ENCODE measurements at regions not wholly inside any gene's neighbourhood (a gene's known extent, or its start where the extent isn't known, plus 50 kb on each side); places are given as distances from the start of the nearest gene placed in this dataset.

DNA sequence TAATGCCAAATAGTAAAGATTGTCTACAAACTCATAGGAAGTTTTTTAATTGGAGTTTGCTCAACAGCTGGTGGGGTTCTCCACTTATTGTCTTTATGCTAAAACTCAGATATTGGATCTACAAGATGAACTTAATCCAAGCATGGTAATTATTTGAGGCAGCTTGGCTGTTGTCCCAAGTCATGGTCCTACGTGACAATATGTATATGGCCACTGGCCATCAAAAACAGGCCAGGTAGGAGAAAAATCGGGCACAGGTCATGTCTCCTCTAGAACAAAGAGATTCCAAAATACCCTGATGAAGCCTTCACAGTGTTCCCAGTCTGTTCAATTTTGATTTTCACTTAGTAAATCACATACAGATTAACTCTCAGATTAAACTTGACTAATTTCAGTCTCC lies 606.4 kb downstream of the TNS3 start:
- DNase-seq = no peak

DNA sequence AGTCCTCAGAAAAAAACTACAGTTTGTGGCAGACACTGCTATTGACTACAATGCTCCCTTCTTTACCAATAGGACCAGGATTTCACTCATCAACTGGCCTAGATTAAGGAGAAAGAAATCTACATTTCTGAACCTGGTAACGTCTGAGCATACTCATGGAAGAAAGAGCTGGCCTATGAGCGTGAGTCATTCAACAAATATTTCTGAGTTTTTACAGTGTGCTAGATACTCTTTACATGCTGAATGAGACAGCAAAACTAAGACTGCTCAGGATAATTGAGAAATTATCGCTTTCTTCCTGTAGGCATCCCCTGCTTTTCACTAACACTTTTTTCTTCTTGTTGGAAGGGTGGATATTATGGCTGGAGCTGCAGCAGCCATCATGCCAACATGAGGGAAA lies 609.7 kb downstream of the TNS3 start:
- DNase-seq = no peak

DNA sequence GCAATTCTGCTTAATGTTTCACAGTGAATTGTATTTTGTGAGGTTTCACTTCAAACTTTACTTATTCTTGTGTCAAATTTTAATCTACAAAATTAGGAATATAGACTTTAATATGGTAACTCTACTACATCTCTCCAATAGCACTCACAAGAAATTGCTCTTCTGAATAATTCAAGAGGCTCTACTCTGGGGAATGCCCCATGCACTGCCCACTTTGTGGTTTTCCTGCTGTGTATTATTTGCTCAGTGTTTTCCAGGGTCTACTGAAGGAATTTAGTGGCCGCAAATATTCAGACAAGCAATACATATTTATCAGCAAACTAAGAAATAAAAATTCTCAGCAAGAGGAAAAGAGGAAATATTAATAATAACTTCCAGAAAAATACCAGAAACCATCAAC lies 611.4 kb downstream of the TNS3 start:
- no peak for DNase-seq

DNA sequence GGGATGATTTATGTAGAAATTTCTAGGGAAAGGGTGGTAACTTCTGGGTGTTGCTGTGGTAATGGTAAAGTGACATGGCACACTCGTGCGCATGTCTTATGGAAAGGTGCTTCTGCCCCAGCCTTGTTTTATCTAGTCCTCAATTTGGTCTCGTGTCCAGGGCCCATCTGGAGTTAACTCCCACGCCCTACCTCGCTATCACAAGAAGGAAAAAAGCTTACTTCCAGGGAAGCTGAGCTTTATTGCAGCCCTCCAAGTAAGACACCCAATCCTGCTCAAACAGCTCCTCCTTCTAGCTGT lies 611.8 kb downstream of the TNS3 start:
- DNase-seq = no peak

DNA sequence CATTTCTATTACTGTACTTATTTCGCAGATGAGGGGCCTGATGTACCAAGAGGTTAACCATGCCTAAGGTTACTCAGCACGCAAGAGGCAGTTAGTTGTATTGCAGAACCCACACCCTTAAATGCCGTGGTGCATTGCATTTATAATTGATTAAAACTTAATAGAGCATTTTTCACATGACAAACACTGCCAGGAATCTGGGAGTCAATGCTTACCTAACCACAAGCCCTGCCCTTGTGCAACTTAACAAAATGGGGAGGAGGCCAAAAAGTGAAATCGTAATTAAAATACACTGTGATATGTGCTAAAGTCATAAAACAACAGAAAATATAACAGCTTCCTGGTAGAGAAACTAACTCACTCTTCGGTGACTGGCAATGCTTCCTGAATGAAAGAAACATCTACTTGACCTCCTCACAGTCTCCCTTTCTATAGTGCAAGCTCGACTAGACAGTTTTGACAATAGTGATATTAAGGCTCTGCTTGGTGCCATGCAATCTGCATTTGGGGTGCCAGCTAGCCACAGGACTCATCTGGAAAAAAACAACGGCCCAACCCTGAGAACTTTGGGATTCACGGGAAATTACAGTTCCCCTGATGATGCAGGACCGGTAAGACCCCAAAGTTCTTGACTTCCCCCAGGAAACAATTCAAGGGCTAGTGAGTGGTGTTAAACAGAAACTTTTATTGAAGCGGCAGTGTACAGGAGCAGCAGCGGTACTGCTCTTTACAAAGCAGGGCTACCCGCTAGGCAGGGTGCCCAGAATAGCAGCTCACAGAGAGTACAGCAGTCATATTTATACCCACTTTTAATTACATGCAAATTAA lies 612.4 kb downstream of the TNS3 start:
- no peak for DNase-seq

DNA sequence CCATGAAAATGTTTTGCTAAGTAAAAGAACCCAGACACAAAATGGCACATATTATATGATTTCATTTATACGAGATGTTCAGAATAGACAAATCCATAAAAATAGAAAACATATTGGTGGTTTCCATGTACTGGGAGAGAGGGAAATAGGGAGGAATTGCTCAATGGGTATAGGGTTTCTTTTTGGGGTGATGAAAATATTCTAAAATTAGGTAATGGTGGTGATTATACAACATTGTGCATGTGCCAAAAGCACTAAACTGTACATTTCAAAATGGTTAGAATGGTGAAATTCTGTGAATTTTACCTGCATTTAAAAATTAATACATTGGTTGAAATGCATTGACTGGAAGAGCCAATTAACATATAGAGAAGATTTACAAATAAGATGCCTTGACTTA lies 613.9 kb downstream of the TNS3 start:
- no peak for DNase-seq

DNA sequence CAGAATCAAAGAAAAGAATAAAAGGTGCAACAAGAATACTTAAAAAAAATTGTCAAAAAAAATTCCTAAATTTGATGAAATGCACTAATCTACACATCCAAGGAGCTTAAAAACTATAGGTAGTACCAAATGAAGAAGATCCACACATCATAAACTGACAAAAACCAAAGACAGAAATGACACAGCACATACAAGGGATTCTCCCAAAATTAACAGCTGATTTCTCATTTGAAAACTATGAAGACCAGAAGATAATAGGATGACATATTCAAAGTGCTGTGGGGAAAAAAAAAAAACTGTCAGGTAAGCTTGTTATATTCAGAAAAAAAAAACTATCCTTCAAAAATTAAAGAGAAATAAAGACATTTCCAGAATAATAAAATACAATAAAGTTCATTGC lies 618.2 kb downstream of the TNS3 start:
- no peak for DNase-seq

DNA sequence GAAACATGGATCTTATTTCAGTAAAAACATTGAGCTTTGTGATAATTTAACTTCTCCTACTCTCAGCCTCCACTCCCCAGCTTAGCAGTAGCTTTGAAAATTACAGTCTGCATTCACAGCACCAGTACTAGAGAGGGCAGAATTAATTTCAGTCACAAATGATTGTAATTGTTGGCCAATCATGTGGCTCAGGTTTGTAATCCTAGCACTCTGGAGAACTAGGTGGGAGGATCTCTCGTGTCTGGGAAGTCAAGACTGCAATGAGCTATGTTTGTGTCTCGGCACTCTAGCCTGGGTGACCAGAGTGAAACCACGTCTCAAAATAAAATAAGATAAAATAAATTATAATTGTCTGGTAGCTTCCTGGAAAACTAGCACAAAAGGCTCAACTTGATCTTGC lies 620.9 kb downstream of the TNS3 start:
- DNase-seq = no peak

DNA sequence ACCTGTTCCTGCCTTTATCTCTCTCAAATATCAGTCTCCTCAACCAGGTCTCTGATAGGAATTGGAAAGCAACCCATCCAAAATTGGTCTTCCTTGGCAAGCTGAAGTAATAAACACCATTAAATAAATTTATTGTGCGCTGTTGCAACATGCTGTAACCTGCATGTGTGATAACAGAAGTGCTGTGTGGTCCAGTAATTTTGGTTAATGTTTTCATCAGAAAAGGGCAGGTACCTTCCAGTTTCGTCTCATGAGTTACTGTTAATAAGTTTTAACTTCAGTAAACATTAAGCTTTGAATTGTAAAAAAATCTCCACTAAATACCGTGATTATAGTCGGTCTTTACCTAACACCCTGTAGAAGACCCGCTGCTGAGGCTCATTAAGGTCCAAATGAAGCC lies 624.7 kb downstream of the TNS3 start:
- DNase-seq = no peak

DNA sequence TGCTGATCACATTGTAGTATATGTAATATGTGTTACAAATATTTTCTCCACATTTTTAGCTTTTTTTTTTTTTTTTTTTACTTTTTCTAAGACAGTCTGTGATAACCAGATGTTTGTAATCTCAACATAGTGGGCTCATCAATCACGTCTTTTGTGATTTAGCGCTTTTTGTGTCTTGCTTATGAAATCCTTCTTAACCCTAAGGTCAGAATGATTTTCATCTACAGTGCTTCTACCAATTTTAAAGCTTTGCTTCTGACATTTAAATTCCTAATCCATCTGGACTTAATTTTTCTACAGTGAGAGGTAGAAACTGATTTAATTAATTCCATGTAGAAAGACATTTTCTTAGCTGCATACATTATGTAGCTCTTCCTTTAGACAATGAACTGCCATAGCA lies 626.4 kb downstream of the TNS3 start:
- no peak for DNase-seq

DNA sequence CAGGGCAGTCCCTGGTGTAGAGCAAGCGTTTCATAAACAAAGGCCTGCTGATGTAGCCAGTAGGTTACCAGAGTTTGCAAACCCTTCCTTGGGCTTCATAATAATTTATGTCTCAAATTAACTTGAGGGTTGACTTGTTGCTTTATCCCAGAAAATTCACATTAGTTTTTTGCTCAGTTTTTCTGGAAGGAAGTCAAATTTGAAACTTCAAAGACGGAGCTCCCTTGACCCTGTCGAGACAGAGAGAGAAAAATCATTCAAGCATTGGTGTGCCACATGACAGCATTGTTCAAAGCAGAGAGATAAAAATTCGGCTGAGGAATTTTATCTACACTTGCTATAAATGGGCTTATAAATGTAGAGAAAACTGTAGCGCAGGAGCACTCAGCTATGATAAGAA lies 627.7 kb downstream of the TNS3 start:
- no peak for DNase-seq

DNA sequence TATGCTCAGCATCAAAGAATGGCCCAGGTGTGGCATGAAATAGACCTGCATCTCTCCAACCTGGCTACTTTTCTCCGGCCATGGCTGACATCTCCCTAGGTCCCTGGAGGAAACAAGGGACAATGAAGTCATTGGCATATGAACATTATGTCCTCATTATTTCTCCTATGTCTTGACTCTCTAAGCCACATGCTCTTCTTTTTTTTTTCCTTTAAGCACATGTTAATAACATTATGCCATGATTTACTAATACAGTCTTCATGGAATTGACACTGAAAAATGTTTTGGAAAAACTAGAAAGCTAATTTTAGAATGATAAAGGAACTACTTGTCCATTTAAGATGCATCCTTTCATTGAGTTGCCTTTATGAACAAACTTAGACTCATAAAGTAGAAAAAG lies 628.9 kb downstream of the TNS3 start:
- no peak for DNase-seq

DNA sequence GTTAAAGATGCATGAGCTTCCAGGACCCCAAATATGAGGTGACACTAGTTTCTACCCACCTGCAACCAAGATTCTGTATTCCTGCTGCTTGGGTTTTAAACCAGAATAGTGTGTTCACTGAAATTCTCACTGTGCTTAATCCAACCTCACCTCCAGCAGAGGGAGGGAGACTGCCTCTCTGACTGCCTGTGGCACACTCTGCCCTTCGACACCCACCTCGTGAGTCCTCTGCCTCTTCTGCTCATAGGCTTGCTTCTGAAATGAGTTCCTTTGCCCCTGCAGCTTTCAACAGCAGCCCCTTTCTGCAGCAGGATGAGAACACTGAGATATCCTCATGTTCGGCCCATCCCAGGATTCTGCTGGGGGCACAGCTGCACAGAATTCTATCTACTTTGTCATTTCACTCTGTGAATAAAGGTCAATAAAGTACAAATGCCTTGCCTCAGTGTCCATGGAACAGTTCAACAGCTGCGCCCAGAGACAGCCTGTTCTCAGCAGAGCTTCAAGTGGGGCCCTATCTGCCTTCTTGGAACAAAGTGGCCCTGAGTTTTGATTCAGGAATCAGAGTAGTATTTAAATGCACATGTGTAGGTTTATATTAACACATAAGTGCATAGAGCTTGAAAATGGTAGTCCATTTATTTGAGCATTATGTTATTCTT lies 632.5 kb downstream of the TNS3 start:
- no peak for DNase-seq

DNA sequence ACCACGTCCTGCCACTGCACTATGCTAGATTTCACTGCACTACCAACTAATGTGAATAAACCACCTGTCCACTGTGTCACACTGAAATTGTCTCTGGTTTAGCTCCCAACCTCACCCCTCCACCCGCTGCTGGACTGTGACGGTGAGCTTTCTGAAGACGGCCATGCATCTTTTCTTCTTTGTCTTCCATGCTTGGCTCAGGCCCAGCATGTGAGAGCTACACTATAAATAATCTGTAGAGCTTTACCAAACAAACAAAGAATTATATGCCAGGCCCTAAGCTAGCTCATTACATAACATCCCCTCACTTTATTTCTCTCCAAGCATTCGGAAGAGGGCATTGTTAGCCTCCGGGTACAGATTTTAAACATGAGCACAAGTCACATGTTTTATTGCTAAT lies 633.2 kb downstream of the TNS3 start:
- DNase-seq = no peak

DNA sequence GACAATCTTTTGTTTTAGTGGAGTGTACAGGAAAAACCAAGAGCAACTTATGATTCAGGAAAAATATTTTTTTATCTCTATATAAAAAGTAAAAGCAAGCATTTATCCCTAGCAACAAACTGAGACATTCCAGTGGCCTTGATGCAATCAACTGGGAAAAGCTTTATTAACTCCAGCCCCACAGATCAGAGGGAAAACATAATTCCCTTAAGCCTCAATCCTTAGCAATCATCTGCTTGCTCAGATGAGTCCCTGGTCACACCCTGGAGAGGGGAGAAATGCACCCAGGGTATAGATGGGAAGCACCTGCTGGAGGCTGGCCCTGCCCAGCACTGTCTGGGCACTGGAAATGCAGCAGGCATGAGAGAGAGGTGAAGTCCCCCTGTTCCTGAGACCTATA lies 636.6 kb downstream of the TNS3 start:
- DNase-seq = no peak

DNA sequence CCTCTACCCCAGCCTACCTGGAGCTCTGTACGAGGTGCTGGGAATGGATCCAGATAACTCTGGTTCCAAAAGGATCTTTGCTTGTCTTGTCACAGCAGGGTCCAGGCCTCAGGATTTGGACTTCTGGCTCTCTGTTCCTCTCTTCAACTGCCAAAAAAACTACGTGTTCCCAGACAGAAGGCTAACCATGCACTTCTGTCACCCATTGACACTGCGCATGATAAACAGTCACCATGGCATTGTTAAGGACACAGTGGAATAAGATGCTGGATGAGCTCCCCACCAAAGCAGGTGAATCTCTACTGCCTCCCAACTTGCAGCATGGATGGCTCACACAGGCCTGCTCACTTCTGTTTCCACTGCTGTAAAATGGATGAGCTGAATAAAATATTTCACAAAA lies 637.9 kb downstream of the TNS3 start:
- no peak for DNase-seq

DNA sequence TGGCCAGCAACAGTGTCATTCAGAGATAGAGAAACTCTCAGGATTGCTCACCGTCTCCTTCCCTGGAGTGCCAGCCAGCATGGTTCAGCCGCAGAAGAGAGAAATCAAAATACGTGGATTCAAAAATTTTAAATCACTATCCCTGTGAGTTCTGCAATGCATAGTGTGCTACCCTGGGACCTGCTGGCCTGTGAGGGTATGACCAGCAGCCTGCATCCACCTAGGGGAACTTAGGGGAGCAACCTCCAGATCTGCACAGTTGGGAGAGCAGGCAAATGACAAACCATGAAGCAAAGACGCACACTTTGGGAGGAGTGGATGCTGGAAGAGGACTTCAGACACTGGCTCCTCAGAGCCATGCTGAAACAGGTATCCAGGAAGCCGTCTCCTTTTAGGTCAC lies 639.3 kb downstream of the TNS3 start:
- no peak for DNase-seq

DNA sequence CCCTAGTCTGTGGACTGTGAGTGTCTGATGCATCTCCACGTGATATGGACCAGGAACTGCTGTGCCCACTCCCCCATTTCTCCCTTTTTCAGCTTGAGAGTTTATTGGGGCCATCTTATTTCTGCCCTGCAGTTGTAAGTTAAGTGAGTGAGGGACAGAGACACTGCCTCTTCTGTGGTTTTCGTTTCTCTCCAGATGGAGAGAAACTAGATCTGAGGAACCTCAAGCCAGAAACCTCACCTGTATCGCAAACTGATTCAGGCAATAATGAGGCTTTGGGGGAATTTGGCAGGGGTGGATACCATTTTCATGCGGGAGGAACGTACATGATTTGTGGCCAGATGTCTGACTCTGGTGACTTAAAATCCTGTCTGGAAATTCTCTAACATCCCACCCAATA lies 641.7 kb downstream of the TNS3 start:
- no peak for DNase-seq

DNA sequence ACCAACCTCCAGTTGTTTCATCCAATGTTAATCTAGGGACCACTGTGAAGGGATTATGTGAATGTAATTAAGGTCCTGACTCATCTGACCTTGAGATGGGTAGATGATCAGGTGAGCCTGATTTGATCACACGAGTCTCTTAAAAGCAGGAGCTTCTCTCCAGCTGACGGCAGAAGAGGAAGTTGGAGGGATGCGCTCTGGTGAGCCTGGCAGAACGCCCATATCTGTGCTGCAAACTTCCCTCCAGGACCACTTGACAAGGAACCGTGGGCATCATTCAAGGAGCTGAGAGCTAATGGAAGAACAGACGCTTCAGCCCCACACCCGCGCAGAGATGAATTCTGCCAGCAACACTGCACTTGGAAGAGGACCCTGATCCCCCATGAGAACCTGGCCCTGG lies 642.4 kb downstream of the TNS3 start:
- no peak for DNase-seq

DNA sequence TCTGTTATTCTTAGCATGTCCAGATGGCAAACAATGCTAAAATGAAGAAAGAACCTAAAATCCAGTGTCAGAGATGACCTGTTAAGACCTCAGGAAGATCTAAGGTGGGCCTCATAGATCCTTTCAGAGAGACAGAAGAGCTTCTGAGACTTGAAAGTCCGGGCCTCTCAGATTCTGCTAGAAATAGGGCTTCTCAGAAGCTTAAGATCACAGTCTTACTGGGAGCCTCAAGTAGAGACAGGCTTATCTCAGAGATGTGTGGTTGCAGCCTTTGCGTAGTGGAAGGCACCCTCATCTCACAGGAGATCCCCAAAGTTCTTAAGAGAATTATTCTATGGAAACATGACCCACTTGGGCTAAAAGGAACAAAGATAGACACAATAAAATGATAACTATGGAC lies 642.8 kb downstream of the TNS3 start:
- no peak for DNase-seq

DNA sequence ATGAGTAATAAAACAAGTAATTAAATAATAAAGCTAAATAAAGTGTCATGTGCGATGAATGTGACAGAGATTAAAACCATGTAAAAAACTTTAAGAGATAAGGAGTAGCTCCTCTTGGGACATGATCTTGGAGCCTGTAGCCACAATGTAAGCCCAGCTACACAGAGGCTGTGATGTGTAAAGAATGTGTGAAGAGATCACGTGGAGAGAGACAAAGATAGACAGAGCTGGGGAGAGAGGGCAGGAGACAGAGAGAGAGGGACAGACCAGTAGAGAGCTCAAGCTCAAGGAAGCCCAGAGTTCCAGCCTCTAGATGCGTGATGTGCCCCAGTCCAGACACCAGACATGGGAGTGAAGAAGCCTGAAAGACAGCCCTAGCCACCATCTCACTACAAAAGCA lies 644.1 kb downstream of the TNS3 start:
- no peak for DNase-seq

DNA sequence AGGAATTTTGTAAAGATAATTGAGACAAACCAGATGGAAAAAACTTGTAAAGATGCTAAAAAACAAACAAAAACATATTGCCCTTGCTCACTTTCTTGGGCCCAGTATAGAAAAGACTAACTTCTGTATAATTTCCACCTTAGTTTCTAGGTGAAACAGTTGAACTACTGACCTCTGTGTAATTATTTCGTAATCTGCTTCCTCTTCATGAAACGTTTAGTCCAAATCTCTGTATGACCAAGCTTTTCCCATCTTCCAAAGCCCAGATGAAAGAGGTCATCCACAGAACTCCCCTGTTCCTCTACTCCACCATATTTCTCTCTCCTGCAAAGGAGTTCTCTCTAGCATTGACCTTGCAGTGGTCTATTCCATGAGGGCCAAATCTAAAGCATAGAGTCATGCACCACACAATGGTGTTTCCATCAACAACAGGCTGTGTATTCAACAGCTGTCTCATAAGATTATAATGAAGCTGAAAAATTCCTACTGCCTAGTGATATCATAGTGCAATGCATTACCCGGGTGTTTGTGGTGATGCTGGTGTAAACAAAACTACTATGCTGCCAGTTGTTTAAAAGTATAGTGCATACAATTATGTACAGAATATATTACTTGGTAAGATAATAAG lies 647.6 kb downstream of the TNS3 start:
- no peak for DNase-seq

DNA sequence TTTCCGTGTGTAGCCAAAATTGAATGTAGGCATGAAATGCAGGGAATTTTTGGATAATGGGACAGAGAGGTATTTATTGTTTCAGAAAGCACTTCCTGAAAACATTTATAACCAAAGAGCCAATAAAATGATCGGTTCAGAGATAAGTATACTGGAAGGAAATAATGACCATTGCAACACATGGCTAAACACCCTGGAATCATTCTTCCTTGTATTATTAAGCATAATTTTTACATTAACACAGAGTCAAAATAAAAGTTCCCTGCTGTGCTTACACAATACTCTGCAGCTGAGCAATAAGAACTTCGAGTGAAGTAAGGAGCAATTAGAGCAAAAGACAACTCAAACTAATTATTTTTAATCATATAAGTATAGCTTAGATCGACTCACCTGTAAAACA lies 648.3 kb downstream of the TNS3 start:
- DNase-seq = no peak

DNA sequence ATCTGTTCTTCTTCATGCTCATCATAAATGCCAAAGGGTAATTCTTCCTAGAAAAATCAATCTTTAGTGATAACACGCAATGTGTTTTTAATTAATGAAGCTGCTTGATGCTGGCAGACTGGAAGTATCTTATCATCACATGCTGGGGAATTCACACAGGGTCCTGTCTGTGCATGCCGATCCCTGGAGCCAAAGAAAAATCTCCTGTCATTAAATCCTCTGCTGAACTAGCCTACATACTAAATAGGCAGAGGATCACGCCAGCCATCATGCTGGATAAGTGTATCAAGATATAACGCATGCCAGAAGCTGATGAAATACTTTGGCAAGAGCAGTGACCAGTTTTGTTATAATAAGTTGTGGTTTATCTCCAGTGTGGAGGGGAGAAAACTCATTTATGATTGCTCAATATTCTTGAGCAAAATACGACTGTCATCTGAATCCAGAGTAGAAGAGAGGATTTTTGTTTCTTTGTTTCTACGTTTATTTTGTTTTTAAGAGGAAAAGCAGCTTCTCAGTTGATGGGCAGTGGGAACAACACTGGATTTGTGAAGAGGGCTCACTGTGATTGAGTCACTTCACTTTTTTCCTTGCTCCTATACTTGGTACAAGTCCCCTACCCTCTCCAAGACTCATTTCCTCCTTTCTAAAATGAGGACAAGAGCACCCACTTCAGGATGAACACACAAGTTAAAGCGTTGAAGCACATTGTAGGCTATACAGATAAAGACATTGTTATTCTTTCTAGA lies 649.1 kb downstream of the TNS3 start:
- DNase-seq = no peak

All from NCI-H1694 treated with DMSO at 0.1 percent for 48 hours (cell line).